Stimulated activated CD4-positive, alpha-beta T cell treated with anti-CD3 and anti-CD28 coated beads, Interleukin-1b, Interleukin-23, amount 100 ng/mL, for 4 hours (primary cell): ENCODE measurements at regions not wholly inside any gene's neighbourhood (a gene's known extent, or its start where the extent isn't known, plus 50 kb on each side); places are given as distances from the start of the nearest gene placed in this dataset.

ENCODE experiments used
- DNase-seq, 2 donors: peaks; one replicate each; pipeline ENCODE4 v3.0.0-alpha.2; 2020; ENCODE audit warnings: low read depth in 2 of 2

GRCh38 chr4:20592663-20593062, 107.6 kb upstream of the PACRGL start:
- no peak for DNase-seq

GRCh38 chr4:20598626-20599025, 101.6 kb upstream of the PACRGL start:
- no peak for DNase-seq

GRCh38 chr4:20603671-20604313, 96.5 kb upstream of the PACRGL start:
- DNase-seq = no peak

- no peak for DNase-seq
These were observed 87.9 kb upstream of the PACRGL start for GRCh38 chr4:20612313-20612712.

- no peak for DNase-seq
These were observed 85.4 kb upstream of the PACRGL start for GRCh38 chr4:20614816-20615215.

- DNase-seq = no peak
These were observed 84.6 kb upstream of the PACRGL start for GRCh38 chr4:20615486-20616260.

- no peak for DNase-seq
These were observed 83.9 kb upstream of the PACRGL start for GRCh38 chr4:20616313-20616712.

- no peak for DNase-seq
These were observed 83.4 kb upstream of the PACRGL start for GRCh38 chr4:20616848-20617247.

- DNase-seq = no peak
These were observed 82.4 kb upstream of the PACRGL start for GRCh38 chr4:20617678-20618396.

GRCh38 chr4:20618731-20619130, 81.5 kb upstream of the PACRGL start:
- no peak for DNase-seq

GRCh38 chr4:20621476-20621875, 78.8 kb upstream of the PACRGL start:
- DNase-seq = no peak

- no peak for DNase-seq
These were observed 77.6 kb upstream of the PACRGL start for GRCh38 chr4:20622701-20623100.

GRCh38 chr4:20623939-20624338, 76.3 kb upstream of the PACRGL start:
- no peak for DNase-seq

GRCh38 chr4:20624793-20625374, 75.4 kb upstream of the PACRGL start:
- DNase-seq = no peak

GRCh38 chr4:20625426-20625825, 74.8 kb upstream of the PACRGL start:
- no peak for DNase-seq

GRCh38 chr4:20626326-20627005, 73.8 kb upstream of the PACRGL start:
- no peak for DNase-seq

- no peak for DNase-seq
These were observed 72.4 kb upstream of the PACRGL start for GRCh38 chr4:20627866-20628265.

- DNase-seq = no peak
These were observed 70.8 kb upstream of the PACRGL start for GRCh38 chr4:20629186-20630106.

GRCh38 chr4:20638825-20639224, 61.4 kb upstream of the PACRGL start:
- DNase-seq = no peak

GRCh38 chr4:20639346-20639745, 60.9 kb upstream of the PACRGL start:
- no peak for DNase-seq

GRCh38 chr4:20640989-20641388, 59.3 kb upstream of the PACRGL start:
- no peak for DNase-seq
